Heart left ventricle (tissue), 13 donors: ENCODE measurements at regions not wholly inside any gene's neighbourhood (a gene's known extent, or its start where the extent isn't known, plus 50 kb on each side); places are given as distances from the start of the nearest gene placed in this dataset.

Experiments
- POLR2A ChIP-seq, 2 donors: fragments of 450-650 bp; IDR thresholded peaks; one replicate each; pipeline ENCODE4 v1.6.1; 2017; ENCODE audit warnings: antibody characterized with exemption in 2 of 2, mild to moderate bottlenecking in 2 of 2, moderate library complexity in 2 of 2
- TF ChIP-seq, protein P1 (sequence below), 12 donors: fragments of 200-600 bp; sonication (generic) in 4 of 12; IDR thresholded peaks; one replicate each; pipeline versions ENCODE4 v1.5.0 to v1.8.0; 2018 to 2022; ENCODE audit warnings: antibody characterized with exemption in 12 of 12, mild to moderate bottlenecking in 5 of 12
- donor health status: ischemic (EF 13 %, LVEDD 7.1; RV severe dilation, severe dysfunction).
- donor health status: DM: no; HTN: yes; CAD: no.
- donor health status: DM: no; HTN: no; CAD: no.
- donor health status: ischemic (EF 25% LVEDD 6.9; RV normal size, moderate dysfunction).
- donor health status: ischemic (EF 25% LVEDD 5.7; RV mildly dilated, moderate dysfunction).
- donor health status: ischemic (EF 35%, LVEDD 5.7; RV mildly dilated, moderate dysfunction).
- donor health status: nonischemic (EF 11% LVEDD 7.7; RV severe dilation, severe dysfunction).
- donor health status: DM: yes; HTN: yes; CAD: no.
- donor health status: PGD.
- donor health status: ischemic (EF 29% LVEDD 5.4; RV normal size, mild dysfunction).
- donor health status: nonischemic (EF 23%, LVEDD 6.1; RV moderate dilation, normal function).

- TF ChIP-seq, protein P1, sequence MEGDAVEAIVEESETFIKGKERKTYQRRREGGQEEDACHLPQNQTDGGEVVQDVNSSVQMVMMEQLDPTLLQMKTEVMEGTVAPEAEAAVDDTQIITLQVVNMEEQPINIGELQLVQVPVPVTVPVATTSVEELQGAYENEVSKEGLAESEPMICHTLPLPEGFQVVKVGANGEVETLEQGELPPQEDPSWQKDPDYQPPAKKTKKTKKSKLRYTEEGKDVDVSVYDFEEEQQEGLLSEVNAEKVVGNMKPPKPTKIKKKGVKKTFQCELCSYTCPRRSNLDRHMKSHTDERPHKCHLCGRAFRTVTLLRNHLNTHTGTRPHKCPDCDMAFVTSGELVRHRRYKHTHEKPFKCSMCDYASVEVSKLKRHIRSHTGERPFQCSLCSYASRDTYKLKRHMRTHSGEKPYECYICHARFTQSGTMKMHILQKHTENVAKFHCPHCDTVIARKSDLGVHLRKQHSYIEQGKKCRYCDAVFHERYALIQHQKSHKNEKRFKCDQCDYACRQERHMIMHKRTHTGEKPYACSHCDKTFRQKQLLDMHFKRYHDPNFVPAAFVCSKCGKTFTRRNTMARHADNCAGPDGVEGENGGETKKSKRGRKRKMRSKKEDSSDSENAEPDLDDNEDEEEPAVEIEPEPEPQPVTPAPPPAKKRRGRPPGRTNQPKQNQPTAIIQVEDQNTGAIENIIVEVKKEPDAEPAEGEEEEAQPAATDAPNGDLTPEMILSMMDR (IDR thresholded peaks at IDR 0.05) = no peak
- TF ChIP-seq POLR2A (IDR thresholded peaks at IDR 0.05) = no peak
These were observed 51.9 kb upstream of the SKAP2 start for GRCh38 chr7:26916336-26916735.
